K562 (cell line): ENCODE measurements at regions not wholly inside any gene's neighbourhood (a gene's known extent, or its start where the extent isn't known, plus 50 kb on each side); places are given as distances from the start of the nearest gene placed in this dataset.

Experiments used
- ATAC-seq: fragments of 200-7000 bp; cut with Tn5 transposase; 3 replicates; pipeline ENCODE4 v1.9.1; 2020; ENCODE audit warnings: moderate library complexity
- BruUV-seq: library from RNA; stranded (reverse); fragments of 400-500 nt; replicated peaks from 2 replicates; lab custom pipeline; 2021; lab: Mats Ljungman, UMichigan
- CTCF ChIA-PET: fragments of 300-600 bp; formaldehyde crosslinking; extraction: SDS; loops from one replicate; lab custom pipeline; 2021; ENCODE audit warnings: low intra/inter-chr PET ratio; lab: Yijun Ruan, JAX
- POLR2A ChIA-PET: fragments of 300-600, 350-650 bp; sonication (Branson Sonifier 250); formaldehyde crosslinking; extraction: SDS; loops from one replicate; lab custom pipeline; 2021; ENCODE audit warnings: antibody characterized with exemption, inconsistent platforms; lab: Yijun Ruan, JAX
- DNase-seq, 4 experiments: peaks; one replicate each; pipeline versions ENCODE4 v3.0.0 to v3.0.0-alpha.2; 2011 to 2018; ENCODE audit warnings: low spot score in 3 of 4, mixed read lengths in 3 of 4; ENCODE audit errors: extremely low read depth in 1 of 4
- FAIRE-seq: peaks from 2 replicates; lab custom pipeline; 2011; peaks lifted over from hg19 to GRCh38; lab: Jason Lieb, UNC
- H2AFZ ChIP-seq: 2 replicates; pipeline ENCODE4 v1.6.0; 2011; ENCODE audit warnings: low read depth, low read length, control low read depth, inconsistent platforms
- H3K27ac ChIP-seq: fragments of 200-600 bp; 3 replicates; pipeline ENCODE4 v1.8.0; 2011; ENCODE audit warnings: low read depth, mild to moderate bottlenecking, control low read depth, inconsistent platforms, low read length, moderate library complexity, mixed read lengths; ENCODE audit errors: extremely low read depth
- H3K27me3 ChIP-seq, 2 experiments: fragments of 300-600 bp in 1 of 2; 2 replicates in 1 of 2; 3 replicates in 1 of 2; pipeline versions ENCODE4 v1.6.0 to v1.8.0; 2011; ENCODE audit warnings: inconsistent platforms in 2 of 2, low read length in 2 of 2, mild to moderate bottlenecking in 1 of 2, mixed read lengths in 1 of 2, moderate library complexity in 1 of 2; ENCODE audit not compliant: control insufficient read depth in 2 of 2, insufficient read depth in 2 of 2
- H3K36me3 ChIP-seq: fragments of 300-600 bp; 3 replicates; pipeline ENCODE4 v1.8.0; 2011; ENCODE audit warnings: mild to moderate bottlenecking, low read length, inconsistent platforms; ENCODE audit not compliant: control insufficient read depth, insufficient read depth
- H3K4me1 ChIP-seq, 2 experiments: fragments of 200-600 bp in 1 of 2; replicated peaks in 1 of 2; 2 replicates in 1 of 2; 3 replicates in 1 of 2; pipeline versions ENCODE4 v1.5.1 to v1.8.0; 2011; ENCODE audit warnings: inconsistent platforms in 2 of 2, low read length in 2 of 2, mild to moderate bottlenecking in 1 of 2, mixed read lengths in 1 of 2, moderate library complexity in 1 of 2; ENCODE audit not compliant: control insufficient read depth in 2 of 2, insufficient read depth in 2 of 2
- H3K4me2 ChIP-seq: 2 replicates; pipeline ENCODE4 v1.6.1; 2011; ENCODE audit warnings: low read length, control low read depth, inconsistent platforms, mixed read lengths; ENCODE audit not compliant: insufficient read depth
- H3K4me3 ChIP-seq: fragments of 200-600 bp; sonication (generic), shearing (Covaris generic); 2 replicates; pipeline ENCODE4 v1.5.1; 2016; ENCODE audit warnings: control low read depth, inconsistent platforms
- H3K79me2 ChIP-seq: fragments of 200-600 bp; 3 replicates; pipeline ENCODE4 v1.8.0; 2011; ENCODE audit warnings: low read length, inconsistent platforms; ENCODE audit not compliant: control insufficient read depth, insufficient read depth
- H3K9ac ChIP-seq, 2 experiments: 2 replicates each; pipeline versions ENCODE4 v1.6.0 to v1.6.1; 2011; ENCODE audit warnings: low read depth in 2 of 2, low read length in 2 of 2, control low read depth in 1 of 2, inconsistent platforms in 1 of 2, mild to moderate bottlenecking in 1 of 2, mixed read lengths in 1 of 2; ENCODE audit not compliant: insufficient read depth in 1 of 2
- H3K9me1 ChIP-seq: one replicate; pipeline ENCODE4 v1.6.0; 2011; ENCODE audit warnings: inconsistent platforms, mild to moderate bottlenecking, low read length, moderate library complexity; ENCODE audit not compliant: control insufficient read depth, insufficient read depth
- H3K9me3 ChIP-seq: replicated peaks from 2 replicates; pipeline ENCODE4 v1.5.1; 2011; ENCODE audit warnings: low read depth, low read length, inconsistent platforms; ENCODE audit not compliant: control insufficient read depth, insufficient read depth
- H4K20me1 ChIP-seq: replicated peaks from 2 replicates; pipeline ENCODE4 v1.6.1; 2011; ENCODE audit warnings: low read length, inconsistent platforms, mixed read lengths; ENCODE audit not compliant: control insufficient read depth, insufficient read depth
- CC2D1A ChIP-seq: fragments of 450-650 bp; IDR thresholded peaks from 2 replicates; pipeline ENCODE4 v1.6.1; 2017; ENCODE audit warnings: mild to moderate bottlenecking
- CREM ChIP-seq: IDR thresholded peaks from 2 replicates; pipeline ENCODE4 v1.6.1; 2014; ENCODE audit warnings: antibody characterized with exemption, low read depth
- EGR1 ChIP-seq: fragments of 450-650 bp; conservative IDR thresholded peaks from 2 replicates; pipeline ENCODE4 v1.6.1; 2017; ENCODE audit warnings: mild to moderate bottlenecking
- FOXJ2 ChIP-seq: fragments of 200-800 bp; sonication (Bioruptor generic); IDR thresholded peaks from 2 replicates; pipeline ENCODE4 v1.6.1; 2016; ENCODE audit warnings: missing genetic modification characterization, missing compliant biosample characterization
- KLF1 ChIP-seq: fragments of 450-650 bp; IDR thresholded peaks from 2 replicates; pipeline ENCODE4 v1.6.1; 2016; ENCODE audit warnings: missing genetic modification characterization, missing compliant biosample characterization
- KLF16 ChIP-seq: IDR thresholded peaks from 2 replicates; pipeline ENCODE4 v1.6.1; 2016; ENCODE audit warnings: antibody characterized with exemption
- LEF1 ChIP-seq: fragments of 450-650 bp; IDR thresholded peaks from 2 replicates; pipeline ENCODE4 v1.6.1; 2016; ENCODE audit warnings: mild to moderate bottlenecking
- RAD21 ChIP-seq, 2 experiments: fragments of 250-450 bp in 1 of 2; fragments of 450-650 bp in 1 of 2; sonication (Bioruptor Pico) in 1 of 2; formaldehyde crosslinking in 1 of 2; IDR thresholded peaks in 1 of 2; conservative IDR thresholded peaks in 1 of 2; 2 replicates each; pipeline versions ENCODE4 v1.4.0 to v1.8.0; 2020 to 2022; ENCODE audit warnings: mild to moderate bottlenecking in 2 of 2, moderate library complexity in 1 of 2
- SLC30A9 ChIP-seq: fragments of 250-450 bp; sonication (Bioruptor Pico); IDR thresholded peaks from 2 replicates; pipeline ENCODE4 v1.8.0; 2022; ENCODE audit warnings: mild to moderate bottlenecking, moderate library complexity
- SRSF9 ChIP-seq: fragments of 200-400 bp; formaldehyde crosslinking; IDR thresholded peaks from 2 replicates; pipeline ENCODE4 v1.6.1; 2017; ENCODE audit warnings: low read depth, low read length, borderline replicate concordance
- ZNF253 ChIP-seq: fragments of 250-450 bp; sonication (Bioruptor Pico); conservative IDR thresholded peaks from 2 replicates; pipeline ENCODE4 v1.6.1; 2021; ENCODE audit warnings: mild to moderate bottlenecking
- ZNF263 ChIP-seq: sonication (generic); formaldehyde crosslinking; IDR thresholded peaks from 2 replicates; pipeline ENCODE4 v1.8.0; 2022; ENCODE audit warnings: mild to moderate bottlenecking, missing genetic modification reagents, borderline replicate concordance
- ZNF586 ChIP-seq: fragments of 450-650 bp; formaldehyde crosslinking; conservative IDR thresholded peaks from 2 replicates; pipeline ENCODE4 v1.4.0; 2020; ENCODE audit warnings: mild to moderate bottlenecking, moderate library complexity
- WGBS: fragments of 100-300 bp; shearing (Covaris generic); methylation state at CpG from one replicate; pipeline ENCODE4 v1.1.6; 2016; ENCODE audit warnings: low coverage, mixed read lengths; ENCODE audit not compliant: insufficient coverage; ENCODE audit errors: missing lambda C conversion rate; 5-methylcytosine and 5-hydroxymethylcytosine counted together
- in situ Hi-C: fragments of 300-500 bp; cut with MboI; formaldehyde crosslinking; loops from 4 replicates; pipeline ENCODE4 v1.15.0; 2018; ENCODE audit warnings: inconsistent platforms, mixed read lengths
- intact Hi-C: fragments of 100-400 bp; cut with micrococcal nuclease; formaldehyde crosslinking; loops from 2 replicates; pipeline ENCODE4 v1.14.2; 2022

GRCh38 chr6:41451039-41451438 is 95.1 kb upstream of the FOXP4 start (continued):
- TF ChIP-seq CREM (peak; percentile 15; the same call in 1 of the 2 replicates), FOXJ2 (tag) (no peak), KLF16 (0 out of 2 replicates have a peak, but pooled peaks have one; percentile 6), CC2D1A (no peak), SLC30A9 (no peak), KLF1 (peak; percentile 77), ZNF586 (no peak), SRSF9 (no peak), ZNF253 (CRISPR knock-in tag) (no peak), RAD21 (CRISPR knock-in tag; conservative IDR thresholded peaks at IDR 0.05 in 1 of 2, IDR thresholded peaks at IDR 0.05 in 1 of 2) (peak in 1 of 2 experiments; percentile 24; a peak in 1 of 4 replicates), ZNF263 (CRISPR knock-in tag) (no peak)
- TF ChIP-seq, all 486 proteins: peak for 7

- no peaks in the 10 kb centered on the region for H3K36me3 ChIP-seq
- TF ChIP-seq LEF1 (no peak), EGR1 (peak; percentile 32)
- 13% methylated on average over 22 of the region's 22 CpGs for WGBS
- in situ Hi-C loops (no loop called here), intact Hi-C loops (no loop called here)
- no peak overlapping the region for H3K9ac ChIP-seq
- H3K9me1 ChIP-seq: no peaks in the 10 kb centered on the region
- H3K9me3 ChIP-seq: no peaks in the 10 kb centered on the region
- no peak overlapping the region for H3K27ac ChIP-seq
- ChIA-PET POLR2A (interaction anchor here (0.5 to 0.7 kb wide), 2 partner anchors 16 to 122 kb away, joined by 3 to 4 read pairs; no protein-coding TSS in a partner anchor), CTCF (no interaction called here)
- no peak overlapping the region for H3K4me2 ChIP-seq
- FAIRE-seq (no peak), ATAC-seq (no peak), DNase-seq (no peak)
- H3K4me3 ChIP-seq: no peak overlapping the region
- H3K4me1 ChIP-seq: peaks cover 0 to 9% of the 10 kb centered on the region in 2 experiments; a peak in 1 of 5 replicates
- H4K20me1 ChIP-seq: 0 out of 2 replicates have a peak, but pooled peaks cover 33% of the 10 kb centered on the region
- H2AFZ ChIP-seq: no peak overlapping the region
- H3K27me3 ChIP-seq: peaks cover 37 to 76% of the 10 kb centered on the region in 2 experiments
- BruUV-seq: no TSS peak
- H3K79me2 ChIP-seq: no peaks in the 10 kb centered on the region
Measured at GRCh38 chr6:41451515-41452163, 94.5 kb upstream of the FOXP4 start.
